ENCODE measurements at regions not wholly inside any gene's neighbourhood (a gene's known extent, or its start where the extent isn't known, plus 50 kb on each side); places are given as distances from the start of the nearest gene placed in this dataset.

DNA sequence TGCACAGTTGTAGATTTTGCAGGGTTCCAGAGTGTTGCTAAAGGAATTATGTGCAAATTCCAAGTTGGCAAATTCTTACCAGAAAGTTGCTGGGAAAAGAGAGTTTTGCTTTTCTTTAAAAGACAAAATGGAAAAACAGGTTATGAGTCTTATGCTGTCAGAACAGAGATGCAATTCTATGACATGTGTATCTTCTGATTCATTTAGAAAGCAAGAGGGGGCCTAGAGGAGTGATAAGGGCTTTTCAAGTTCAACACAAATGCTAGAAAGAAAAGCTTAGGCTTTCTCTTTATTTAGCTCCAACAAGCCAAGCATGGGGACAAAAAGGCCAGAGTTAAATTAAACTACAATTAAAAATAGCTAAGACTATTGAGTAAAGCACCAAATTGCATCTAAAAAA, 72.4 kb upstream of the GATB start:
- TF ChIP-seq, protein P1, sequence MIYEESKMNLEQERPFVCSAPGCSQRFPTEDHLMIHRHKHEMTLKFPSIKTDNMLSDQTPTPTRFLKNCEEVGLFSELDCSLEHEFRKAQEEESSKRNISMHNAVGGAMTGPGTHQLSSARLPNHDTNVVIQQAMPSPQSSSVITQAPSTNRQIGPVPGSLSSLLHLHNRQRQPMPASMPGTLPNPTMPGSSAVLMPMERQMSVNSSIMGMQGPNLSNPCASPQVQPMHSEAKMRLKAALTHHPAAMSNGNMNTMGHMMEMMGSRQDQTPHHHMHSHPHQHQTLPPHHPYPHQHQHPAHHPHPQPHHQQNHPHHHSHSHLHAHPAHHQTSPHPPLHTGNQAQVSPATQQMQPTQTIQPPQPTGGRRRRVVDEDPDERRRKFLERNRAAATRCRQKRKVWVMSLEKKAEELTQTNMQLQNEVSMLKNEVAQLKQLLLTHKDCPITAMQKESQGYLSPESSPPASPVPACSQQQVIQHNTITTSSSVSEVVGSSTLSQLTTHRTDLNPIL (CRISPR knock-in tag; IDR thresholded peaks at IDR 0.05; ENCODE audit: low read depth), result no peak
- TF ChIP-seq, protein P2, sequence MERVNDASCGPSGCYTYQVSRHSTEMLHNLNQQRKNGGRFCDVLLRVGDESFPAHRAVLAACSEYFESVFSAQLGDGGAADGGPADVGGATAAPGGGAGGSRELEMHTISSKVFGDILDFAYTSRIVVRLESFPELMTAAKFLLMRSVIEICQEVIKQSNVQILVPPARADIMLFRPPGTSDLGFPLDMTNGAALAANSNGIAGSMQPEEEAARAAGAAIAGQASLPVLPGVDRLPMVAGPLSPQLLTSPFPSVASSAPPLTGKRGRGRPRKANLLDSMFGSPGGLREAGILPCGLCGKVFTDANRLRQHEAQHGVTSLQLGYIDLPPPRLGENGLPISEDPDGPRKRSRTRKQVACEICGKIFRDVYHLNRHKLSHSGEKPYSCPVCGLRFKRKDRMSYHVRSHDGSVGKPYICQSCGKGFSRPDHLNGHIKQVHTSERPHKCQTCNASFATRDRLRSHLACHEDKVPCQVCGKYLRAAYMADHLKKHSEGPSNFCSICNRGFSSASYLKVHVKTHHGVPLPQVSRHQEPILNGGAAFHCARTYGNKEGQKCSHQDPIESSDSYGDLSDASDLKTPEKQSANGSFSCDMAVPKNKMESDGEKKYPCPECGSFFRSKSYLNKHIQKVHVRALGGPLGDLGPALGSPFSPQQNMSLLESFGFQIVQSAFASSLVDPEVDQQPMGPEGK (CRISPR knock-in tag; IDR thresholded peaks at IDR 0.05; ENCODE audit: borderline replicate concordance), result no peak
- no peak for TF ChIP-seq ARNTL (CRISPR knock-in tag; IDR thresholded peaks at IDR 0.05; ENCODE audit: borderline replicate concordance, low read depth)
